ENCODE measurements at regions not wholly inside any gene's neighbourhood (a gene's known extent, or its start where the extent isn't known, plus 50 kb on each side); places are given as distances from the start of the nearest gene placed in this dataset.
"Not testable (repeated sequence)": the region's sequence is repeated elsewhere in the genome, so short reads cannot be mapped to it uniquely, and the experiment has no call there.

DNA sequence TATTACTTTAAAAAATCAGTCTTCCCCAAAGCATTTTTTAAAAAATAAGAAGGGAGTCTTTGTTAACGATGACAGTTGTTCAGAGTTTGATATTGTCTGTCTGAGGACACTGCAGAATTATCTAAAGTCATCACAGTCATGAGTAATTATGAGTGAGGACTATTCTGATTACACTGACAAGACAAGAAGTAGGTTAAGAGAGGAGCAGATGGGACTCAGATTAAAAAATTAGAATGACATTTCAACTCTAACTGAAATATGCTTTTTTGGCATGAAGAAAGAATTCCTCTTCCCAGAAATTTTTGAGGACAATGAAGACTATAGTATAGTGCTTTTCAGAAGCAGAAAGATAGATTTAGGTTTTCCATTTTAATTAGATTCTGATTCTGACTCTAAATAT, 456.5 kb downstream of the EPHA7 start:
- Histone ChIP-seq H3K27me3 (ENCODE audit: low read length) (no peaks in the 10 kb centered on the region), H3K27ac (ENCODE audit: low read length) (no peak overlapping the region), H2AFZ (ENCODE audit: low read length) (no peak overlapping the region), H3F3A (ENCODE audit: low read length, unreplicated experiment) (no peaks in the 10 kb centered on the region), H3K79me2 (ENCODE audit: low read length) (no peaks in the 10 kb centered on the region), H3K9me2 (replicated peaks; ENCODE audit: low read length) (no peaks in the 10 kb centered on the region), H3K4me1 (ENCODE audit: insufficient read depth, low read length) (no peaks in the 10 kb centered on the region), H3K9me3 (ENCODE audit: low read length) (no peaks in the 10 kb centered on the region), H3K9ac (ENCODE audit: low read length) (no peak overlapping the region), H3K4me2 (ENCODE audit: low read length) (no peak overlapping the region), H3K4me3 (ENCODE audit: low read length) (no peak overlapping the region), H4K20me1 (ENCODE audit: low read length) (no peaks in the 10 kb centered on the region), H3K36me3 (ENCODE audit: low read depth, low read length) (no peaks in the 10 kb centered on the region)
- ChIA-PET POLR2A (ENCODE audit: unreplicated experiment) (no interaction called here), CTCF (no interaction called here)
- DNase-seq (no peak), ATAC-seq (no peak)
- TF ChIP-seq EZH2phosphoT487 (IDR thresholded peaks at IDR 0.05; ENCODE audit: borderline replicate concordance, low read length): no peak
- TF ChIP-seq, protein P1, sequence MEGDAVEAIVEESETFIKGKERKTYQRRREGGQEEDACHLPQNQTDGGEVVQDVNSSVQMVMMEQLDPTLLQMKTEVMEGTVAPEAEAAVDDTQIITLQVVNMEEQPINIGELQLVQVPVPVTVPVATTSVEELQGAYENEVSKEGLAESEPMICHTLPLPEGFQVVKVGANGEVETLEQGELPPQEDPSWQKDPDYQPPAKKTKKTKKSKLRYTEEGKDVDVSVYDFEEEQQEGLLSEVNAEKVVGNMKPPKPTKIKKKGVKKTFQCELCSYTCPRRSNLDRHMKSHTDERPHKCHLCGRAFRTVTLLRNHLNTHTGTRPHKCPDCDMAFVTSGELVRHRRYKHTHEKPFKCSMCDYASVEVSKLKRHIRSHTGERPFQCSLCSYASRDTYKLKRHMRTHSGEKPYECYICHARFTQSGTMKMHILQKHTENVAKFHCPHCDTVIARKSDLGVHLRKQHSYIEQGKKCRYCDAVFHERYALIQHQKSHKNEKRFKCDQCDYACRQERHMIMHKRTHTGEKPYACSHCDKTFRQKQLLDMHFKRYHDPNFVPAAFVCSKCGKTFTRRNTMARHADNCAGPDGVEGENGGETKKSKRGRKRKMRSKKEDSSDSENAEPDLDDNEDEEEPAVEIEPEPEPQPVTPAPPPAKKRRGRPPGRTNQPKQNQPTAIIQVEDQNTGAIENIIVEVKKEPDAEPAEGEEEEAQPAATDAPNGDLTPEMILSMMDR (conservative IDR thresholded peaks at IDR 0.05; ENCODE audit: low read depth, low read length): no peak
- TF ChIP-seq EZH2 (IDR thresholded peaks at IDR 0.05; ENCODE audit: low read length, unreplicated experiment): no peak
- intact Hi-C loops (cut with micrococcal nuclease): no loop called here
- no TSS peak for BruUV-seq (replicated peaks)

DNA sequence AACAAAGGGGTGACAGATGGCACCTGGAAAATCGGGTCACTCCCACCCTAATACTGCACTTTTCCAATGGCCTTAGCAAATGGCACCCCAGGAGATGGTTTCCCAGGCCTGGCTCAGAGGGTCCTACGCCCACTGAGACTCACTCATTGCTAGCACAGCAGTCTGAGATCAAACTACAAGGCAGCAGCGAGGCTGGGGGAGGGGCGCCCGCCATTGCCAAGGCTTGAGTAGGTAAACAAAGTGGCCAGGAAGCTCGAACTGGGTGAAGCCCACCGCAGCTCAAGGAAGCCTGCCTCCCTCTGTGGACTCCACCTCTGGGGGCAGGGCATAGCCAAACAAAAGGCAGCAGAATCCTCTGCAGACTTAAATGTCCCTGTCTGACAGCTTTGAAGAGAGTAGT, 467.2 kb downstream of the EPHA7 start:
- CTCF ChIA-PET; POLR2A ChIA-PET (ENCODE audit: unreplicated experiment): not testable (repeated sequence)

DNA sequence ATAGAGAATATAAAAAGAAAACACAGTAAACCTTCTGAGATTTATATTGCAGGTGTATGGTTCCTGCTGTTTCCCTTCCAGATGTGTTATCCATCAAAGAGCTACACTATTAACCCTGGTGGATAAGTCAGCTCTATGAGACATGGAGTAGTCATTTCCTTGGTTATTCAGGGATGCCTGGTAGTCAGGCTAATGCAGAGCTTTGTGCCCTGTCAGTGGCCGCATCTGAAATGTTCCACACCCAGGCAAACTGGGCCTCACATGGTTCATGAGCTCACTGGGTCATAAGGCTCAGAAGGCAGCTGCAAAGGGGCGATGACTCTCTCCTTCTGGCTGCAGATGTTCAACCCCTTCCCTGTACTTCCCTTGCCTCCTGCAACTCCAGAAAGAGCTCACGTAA, 473.6 kb downstream of the EPHA7 start:
- H3K4me2 ChIP-seq (ENCODE audit: low read length): no peak overlapping the region
- no peaks in the 10 kb centered on the region for H3K27me3 ChIP-seq (ENCODE audit: low read length)
- H4K20me1 ChIP-seq (ENCODE audit: low read length): no peaks in the 10 kb centered on the region
- H3K9me2 ChIP-seq (replicated peaks; ENCODE audit: low read length): no peaks in the 10 kb centered on the region
- H3K4me3 ChIP-seq (ENCODE audit: low read length): no peak overlapping the region
- intact Hi-C loops (cut with micrococcal nuclease): no loop called here
- no TSS peak for BruUV-seq (replicated peaks)
- H3K9me3 ChIP-seq (ENCODE audit: low read length): no peaks in the 10 kb centered on the region
- POLR2A ChIA-PET (ENCODE audit: unreplicated experiment): no interaction called here
- H3K4me1 ChIP-seq (ENCODE audit: insufficient read depth, low read length): peaks cover 11% of the 10 kb centered on the region
- H3F3A ChIP-seq (ENCODE audit: low read length, unreplicated experiment): no peaks in the 10 kb centered on the region
- H3K79me2 ChIP-seq (ENCODE audit: low read length): no peaks in the 10 kb centered on the region
- TF ChIP-seq EZH2 (IDR thresholded peaks at IDR 0.05; ENCODE audit: low read length, unreplicated experiment): no peak
- no peak for TF ChIP-seq EZH2phosphoT487 (IDR thresholded peaks at IDR 0.05; ENCODE audit: borderline replicate concordance, low read length)
- TF ChIP-seq, protein P1 (conservative IDR thresholded peaks at IDR 0.05; ENCODE audit: low read depth, low read length): no peak
- no peak overlapping the region for H3K27ac ChIP-seq (ENCODE audit: low read length)
- DNase-seq (peak; percentile 62), ATAC-seq (peak; percentile 95)
- no peaks in the 10 kb centered on the region for H3K36me3 ChIP-seq (ENCODE audit: low read depth, low read length)
- H2AFZ ChIP-seq (ENCODE audit: low read length): no peak overlapping the region
- no peak overlapping the region for H3K9ac ChIP-seq (ENCODE audit: low read length)
- CTCF ChIA-PET: no interaction called here

More for the DNA sequence above, 467.2 kb downstream of the EPHA7 start:
- H3K4me1 ChIP-seq (ENCODE audit: insufficient read depth, low read length); H3K79me2 ChIP-seq (ENCODE audit: low read length); H3K36me3 ChIP-seq (ENCODE audit: low read depth, low read length); H3K27me3 ChIP-seq (ENCODE audit: low read length); ATAC-seq; H3K4me2 ChIP-seq (ENCODE audit: low read length); H3K4me3 ChIP-seq (ENCODE audit: low read length); H2AFZ ChIP-seq (ENCODE audit: low read length); H3K27ac ChIP-seq (ENCODE audit: low read length); H3K9me3 ChIP-seq (ENCODE audit: low read length); H3K9ac ChIP-seq (ENCODE audit: low read length); DNase-seq; H3K9me2 ChIP-seq (replicated peaks; ENCODE audit: low read length); intact Hi-C loops (cut with micrococcal nuclease); H3F3A ChIP-seq (ENCODE audit: low read length, unreplicated experiment); H4K20me1 ChIP-seq (ENCODE audit: low read length); BruUV-seq (replicated peaks): not testable (repeated sequence)

All from PC-3 (cell line).